SK-N-SH (cell line): ENCODE measurements at regions not wholly inside any gene's neighbourhood (a gene's known extent, or its start where the extent isn't known, plus 50 kb on each side); places are given as distances from the start of the nearest gene placed in this dataset.

Source experiments
- CTCF ChIA-PET: fragments of 300-600, 350-600 bp; formaldehyde crosslinking; extraction: SDS; loops from one replicate; lab custom pipeline; 2021; lab: Yijun Ruan, JAX
- POLR2A ChIA-PET: fragments of 350-600 bp; sonication (Branson Sonifier 250); formaldehyde crosslinking; extraction: SDS; loops from one replicate; lab custom pipeline; 2020; ENCODE audit warnings: antibody characterized with exemption, inconsistent platforms; lab: Yijun Ruan, JAX
- DNase-seq: peaks from one replicate; pipeline ENCODE4 v3.0.0; 2012
- H2AFZ ChIP-seq: fragments of 200-600 bp; sonication (generic); 2 replicates; pipeline ENCODE4 v1.8.1; 2016; ENCODE audit warnings: antibody characterized with exemption, mild to moderate bottlenecking, low read depth
- H3F3A ChIP-seq: fragments of 200-600 bp; sonication (generic); replicated peaks from 2 replicates; pipeline ENCODE3; 2016; ENCODE audit warnings: antibody characterized with exemption, mild to moderate bottlenecking; ENCODE audit not compliant: insufficient read depth
- H3K27ac ChIP-seq, 2 experiments: fragments of 200-500 bp in 1 of 2; fragments of 200-600 bp in 1 of 2; sonication (Bioruptor generic) in 1 of 2; sonication (generic), shearing (Covaris generic) in 1 of 2; 2 replicates each; pipeline versions ENCODE4 v1.5.1 to v1.6.1; 2014 to 2016; ENCODE audit warnings: low read depth in 2 of 2, inconsistent platforms in 1 of 2, low read length in 1 of 2, mild to moderate bottlenecking in 1 of 2, mixed read lengths in 1 of 2
- H3K27me3 ChIP-seq: fragments of 200-600 bp; sonication (generic), shearing (Covaris generic); 2 replicates; pipeline ENCODE4 v1.6.1; 2016; ENCODE audit warnings: mixed run types; ENCODE audit not compliant: insufficient read depth
- H3K36me3 ChIP-seq, 2 experiments: fragments of 200-500 bp in 1 of 2; fragments of 200-600 bp in 1 of 2; sonication (Bioruptor generic) in 1 of 2; sonication (generic) in 1 of 2; replicated peaks in 1 of 2; 2 replicates each; pipeline versions ENCODE3 to v1.5.1; 2014 to 2016; ENCODE audit warnings: low read length in 1 of 2, mild to moderate bottlenecking in 1 of 2; ENCODE audit not compliant: insufficient read depth in 2 of 2, control insufficient read depth in 1 of 2
- H3K4me1 ChIP-seq, 2 experiments: fragments of 200-500 bp in 1 of 2; fragments of 200-600 bp in 1 of 2; sonication (Bioruptor generic) in 1 of 2; sonication (generic), shearing (Covaris generic) in 1 of 2; 2 replicates each; pipeline versions ENCODE4 v1.5.1 to v1.6.1; 2014 to 2016; ENCODE audit warnings: low read depth in 1 of 2, low read length in 1 of 2, mixed run types in 1 of 2; ENCODE audit not compliant: insufficient read depth in 2 of 2, control insufficient read depth in 1 of 2
- H3K4me2 ChIP-seq: fragments of 200-600 bp; sonication (generic), shearing (Covaris generic); 2 replicates; pipeline ENCODE4 v1.6.1; 2017; ENCODE audit warnings: mixed run types
- H3K4me3 ChIP-seq, 2 experiments: fragments of 200-500 bp in 1 of 2; fragments of 200-600 bp in 1 of 2; sonication (Bioruptor generic) in 1 of 2; sonication (generic), shearing (Covaris generic) in 1 of 2; 2 replicates each; pipeline versions ENCODE4 v1.5.1 to v1.8.1; 2014 to 2016; ENCODE audit warnings: low read depth in 2 of 2, inconsistent platforms in 1 of 2, low read length in 1 of 2, mild to moderate bottlenecking in 1 of 2, mixed read lengths in 1 of 2, moderate library complexity in 1 of 2
- H3K79me2 ChIP-seq: fragments of 200-600 bp; sonication (generic); 2 replicates; pipeline ENCODE4 v1.8.1; 2017; ENCODE audit warnings: mild to moderate bottlenecking; ENCODE audit not compliant: insufficient read depth
- H3K9ac ChIP-seq: fragments of 200-600 bp; sonication (generic); 2 replicates; pipeline ENCODE4 v1.6.1; 2017; ENCODE audit warnings: mixed run types
- H3K9me2 ChIP-seq: fragments of 200-600 bp; sonication (generic); 2 replicates; pipeline ENCODE4 v1.6.1; 2017; ENCODE audit warnings: mixed run types
- H3K9me3 ChIP-seq: fragments of 200-600 bp; sonication (generic); 2 replicates; pipeline ENCODE4 v1.6.1; 2017; ENCODE audit warnings: mixed run types, mild to moderate bottlenecking, moderate library complexity
- H4K20me1 ChIP-seq: fragments of 200-600 bp; sonication (generic); 2 replicates; pipeline ENCODE4 v1.6.1; 2017; ENCODE audit warnings: mild to moderate bottlenecking, mixed run types; ENCODE audit not compliant: insufficient read depth
- CHD2 ChIP-seq: fragments of 150-350 bp; IDR thresholded peaks from 2 replicates; pipeline ENCODE4 v1.6.1; 2018; ENCODE audit warnings: low read length; ENCODE audit not compliant: partially characterized antibody
- EP300 ChIP-seq, 2 experiments: IDR thresholded peaks; 2 replicates each; pipeline versions ENCODE4 v1.4.0 to v1.6.1; 2012; ENCODE audit warnings: borderline replicate concordance in 1 of 2, low read depth in 1 of 2, low read length in 1 of 2
- FOXJ3 ChIP-seq: sonication (generic); formaldehyde crosslinking; IDR thresholded peaks from 2 replicates; pipeline ENCODE4 v1.5.1; 2020; ENCODE audit warnings: mild to moderate bottlenecking, missing genetic modification reagents
- FOXM1 ChIP-seq: IDR thresholded peaks from 2 replicates; pipeline ENCODE4 v1.4.0; 2012; ENCODE audit warnings: low read depth, mild to moderate bottlenecking
- MAX ChIP-seq: IDR thresholded peaks from 2 replicates; pipeline ENCODE4 v1.4.0; 2012; ENCODE audit warnings: low read depth
- MEF2A ChIP-seq: IDR thresholded peaks from 2 replicates; pipeline ENCODE4 v1.4.0; 2012; ENCODE audit warnings: low read depth, borderline replicate concordance
- PBX3 ChIP-seq: IDR thresholded peaks from 2 replicates; pipeline ENCODE4; 2012
- RAD21 ChIP-seq: IDR thresholded peaks from 2 replicates; pipeline ENCODE4 v1.6.1; 2012; ENCODE audit warnings: mild to moderate bottlenecking, low read length
- RCOR1 ChIP-seq: fragments of 150-350 bp; IDR thresholded peaks from 2 replicates; pipeline ENCODE4 v1.6.1; 2017; ENCODE audit warnings: antibody characterized with exemption, low read length
- REST ChIP-seq: IDR thresholded peaks from 2 replicates; pipeline ENCODE4 v1.6.1; 2012; ENCODE audit warnings: mild to moderate bottlenecking, low read depth, low read length, moderate library complexity
- RFX5 ChIP-seq: IDR thresholded peaks from 2 replicates; pipeline ENCODE4 v1.6.1; 2012; ENCODE audit warnings: mild to moderate bottlenecking, improper control_type of control experiment, low read length
- RXRA ChIP-seq: IDR thresholded peaks from 2 replicates; pipeline ENCODE4 v1.4.0; 2012; ENCODE audit warnings: low read depth, mild to moderate bottlenecking, borderline replicate concordance
- SIN3A ChIP-seq: IDR thresholded peaks from 2 replicates; pipeline ENCODE4 v1.6.1; 2012; ENCODE audit warnings: low read depth, mild to moderate bottlenecking, low read length, moderate library complexity, borderline replicate concordance
- SMC3 ChIP-seq: IDR thresholded peaks from 2 replicates; pipeline ENCODE4 v1.6.1; 2012; ENCODE audit warnings: low read depth, low read length, improper control_type of control experiment
- TAF1 ChIP-seq: IDR thresholded peaks from 2 replicates; pipeline ENCODE4 v1.6.1; 2012; ENCODE audit warnings: low read depth, mild to moderate bottlenecking, low read length, moderate library complexity, borderline replicate concordance
- TEAD4 ChIP-seq: IDR thresholded peaks from 2 replicates; pipeline ENCODE4 v1.4.0; 2012; ENCODE audit warnings: mild to moderate bottlenecking, borderline replicate concordance; ENCODE audit not compliant: insufficient read depth
- WGBS: methylation state at CpG from one replicate; pipeline ENCODE4 v1.1.6; 2017; ENCODE audit warnings: low lambda C conversion rate; 5-methylcytosine and 5-hydroxymethylcytosine counted together
- TF ChIP-seq, protein P1 (sequence below): IDR thresholded peaks from 2 replicates; pipeline ENCODE4 v1.4.0; 2012; ENCODE audit warnings: low read depth, borderline replicate concordance

- no peak overlapping the region for H3K27ac ChIP-seq
- H3K4me2 ChIP-seq: no peak overlapping the region
- no peak for DNase-seq
- no peak overlapping the region for H3K4me3 ChIP-seq
- no peaks in the 10 kb centered on the region for H3K36me3 ChIP-seq
- no peaks in the 10 kb centered on the region for H3K4me1 ChIP-seq
- H2AFZ ChIP-seq: no peak overlapping the region
- H3F3A ChIP-seq: no peaks in the 10 kb centered on the region
- H4K20me1 ChIP-seq: no peaks in the 10 kb centered on the region
- no peak overlapping the region for H3K9ac ChIP-seq
- no peaks in the 10 kb centered on the region for H3K27me3 ChIP-seq
- whole genome bisulfite sequencing: 68% methylated on average over 4 of the region's 4 CpGs
- no peaks in the 10 kb centered on the region for H3K79me2 ChIP-seq
- ChIA-PET CTCF (interaction anchor here (1.1 kb wide), 1 partner anchor 9 kb away, joined by 3 read pairs; no protein-coding TSS in a partner anchor), POLR2A (no interaction called here)
- no peaks in the 10 kb centered on the region for H3K9me2 ChIP-seq
- TF ChIP-seq TEAD4 (no peak), CHD2 (no peak), MAX (no peak), FOXM1 (no peak), RFX5 (no peak), PBX3 (no peak), TAF1 (no peak), RCOR1 (no peak), RXRA (no peak), MEF2A (no peak), SIN3A (no peak), REST (no peak), EP300 (IDR thresholded peaks at IDR 0.05; ENCODE audit: borderline replicate concordance in 1 of 2, low read depth in 1 of 2, low read length in 1 of 2) (no peak), FOXJ3 (CRISPR knock-in tag) (no peak), RAD21 (no peak), SMC3 (no peak)
- TF ChIP-seq, protein P1, sequence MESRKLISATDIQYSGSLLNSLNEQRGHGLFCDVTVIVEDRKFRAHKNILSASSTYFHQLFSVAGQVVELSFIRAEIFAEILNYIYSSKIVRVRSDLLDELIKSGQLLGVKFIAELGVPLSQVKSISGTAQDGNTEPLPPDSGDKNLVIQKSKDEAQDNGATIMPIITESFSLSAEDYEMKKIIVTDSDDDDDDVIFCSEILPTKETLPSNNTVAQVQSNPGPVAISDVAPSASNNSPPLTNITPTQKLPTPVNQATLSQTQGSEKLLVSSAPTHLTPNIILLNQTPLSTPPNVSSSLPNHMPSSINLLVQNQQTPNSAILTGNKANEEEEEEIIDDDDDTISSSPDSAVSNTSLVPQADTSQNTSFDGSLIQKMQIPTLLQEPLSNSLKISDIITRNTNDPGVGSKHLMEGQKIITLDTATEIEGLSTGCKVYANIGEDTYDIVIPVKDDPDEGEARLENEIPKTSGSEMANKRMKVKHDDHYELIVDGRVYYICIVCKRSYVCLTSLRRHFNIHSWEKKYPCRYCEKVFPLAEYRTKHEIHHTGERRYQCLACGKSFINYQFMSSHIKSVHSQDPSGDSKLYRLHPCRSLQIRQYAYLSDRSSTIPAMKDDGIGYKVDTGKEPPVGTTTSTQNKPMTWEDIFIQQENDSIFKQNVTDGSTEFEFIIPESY: no peak
- no peaks in the 10 kb centered on the region for H3K9me3 ChIP-seq
These were observed 108.6 kb upstream of the NAA20 start for GRCh38 chr20:19908576-19908975.
